Caco-2 (cell line): ENCODE measurements at regions not wholly inside any gene's neighbourhood (a gene's known extent, or its start where the extent isn't known, plus 50 kb on each side); places are given as distances from the start of the nearest gene placed in this dataset.

ENCODE experiments used
- BruUV-seq: library from RNA; stranded (reverse); fragments of 400-500 nt; replicated peaks from 2 replicates; lab custom pipeline; 2021; lab: Mats Ljungman, UMichigan
- CTCF ChIA-PET: fragments of 300-600 bp; sonication (Branson Sonifier 250); formaldehyde crosslinking; loops from one replicate; lab custom pipeline; 2022; ENCODE audit warnings: antibody characterized with exemption; lab: Charles Lee
- POLR2A ChIA-PET: fragments of 300-600 bp; sonication (Branson Sonifier 250); formaldehyde crosslinking; loops from one replicate; lab custom pipeline; 2022; ENCODE audit warnings: antibody characterized with exemption; lab: Charles Lee
- DNase-seq, 2 experiments: peaks; one replicate each; pipeline versions ENCODE4 v3.0.0 to v3.0.0-alpha.2; 2020 to 2022
- H3K27me3 ChIP-seq: replicated peaks from 2 replicates; pipeline ENCODE4 v1.6.0; 2011; ENCODE audit warnings: low read length; ENCODE audit not compliant: control insufficient read depth, insufficient read depth
- H3K36me3 ChIP-seq: 2 replicates; pipeline ENCODE4 v1.5.1; 2011; ENCODE audit warnings: low read length; ENCODE audit not compliant: control insufficient read depth, insufficient read depth
- H3K4me1 ChIP-seq: fragments of 250-450 bp; sonication (Bioruptor Pico); 2 replicates; pipeline ENCODE4 v1.5.1; 2020; ENCODE audit warnings: mild to moderate bottlenecking
- H3K4me3 ChIP-seq: 2 replicates; pipeline ENCODE4 v1.5.1; 2011; ENCODE audit warnings: low read depth, mild to moderate bottlenecking, control low read depth, low read length
- H3K9me3 ChIP-seq: fragments of 250-450 bp; sonication (Bioruptor Pico); 2 replicates; pipeline ENCODE4 v1.5.1; 2020; ENCODE audit warnings: mild to moderate bottlenecking, moderate library complexity
- H3K27ac Mint-ChIP-seq: one replicate; pipeline ENCODE4 v1.8.0; 2022; ENCODE audit warnings: mixed read lengths; ENCODE audit not compliant: unreplicated experiment
- H3K27me3 Mint-ChIP-seq: one replicate; pipeline ENCODE4 v1.8.0; 2022; ENCODE audit warnings: mixed read lengths; ENCODE audit not compliant: insufficient read depth, unreplicated experiment
- H3K36me3 Mint-ChIP-seq: one replicate; pipeline ENCODE4 v1.8.0; 2022; ENCODE audit warnings: mild to moderate bottlenecking, mixed read lengths; ENCODE audit not compliant: insufficient read depth, unreplicated experiment
- H3K4me1 Mint-ChIP-seq: one replicate; pipeline ENCODE4 v1.8.0; 2022; ENCODE audit warnings: low read depth, mixed read lengths; ENCODE audit not compliant: unreplicated experiment
- H3K4me3 Mint-ChIP-seq: one replicate; pipeline ENCODE4 v1.8.0; 2022; ENCODE audit warnings: mild to moderate bottlenecking, moderate library complexity, mixed read lengths; ENCODE audit not compliant: unreplicated experiment
- H3K9me3 Mint-ChIP-seq: one replicate; pipeline ENCODE4 v1.8.0; 2022; ENCODE audit warnings: mixed read lengths; ENCODE audit not compliant: unreplicated experiment
- intact Hi-C: fragments of 100-400 bp; cut with micrococcal nuclease; formaldehyde crosslinking; loops from one replicate; pipeline ENCODE4 v1.10.0; 2022; ENCODE audit not compliant: unreplicated experiment
- TF ChIP-seq, protein P1 (sequence below), 2 experiments: fragments of 200-600 bp in 1 of 2; IDR thresholded peaks; 1 replicate in 1 of 2; 2 replicates in 1 of 2; pipeline versions ENCODE4 v1.5.1 to v1.8.0; 2011 to 2022; ENCODE audit warnings: antibody characterized with exemption in 1 of 2, control low read depth in 1 of 2, inconsistent platforms in 1 of 2, low read depth in 1 of 2, low read length in 1 of 2, mild to moderate bottlenecking in 1 of 2, moderate library complexity in 1 of 2; ENCODE audit not compliant: insufficient read depth in 1 of 2, severe bottlenecking in 1 of 2, unreplicated experiment in 1 of 2

DNA sequence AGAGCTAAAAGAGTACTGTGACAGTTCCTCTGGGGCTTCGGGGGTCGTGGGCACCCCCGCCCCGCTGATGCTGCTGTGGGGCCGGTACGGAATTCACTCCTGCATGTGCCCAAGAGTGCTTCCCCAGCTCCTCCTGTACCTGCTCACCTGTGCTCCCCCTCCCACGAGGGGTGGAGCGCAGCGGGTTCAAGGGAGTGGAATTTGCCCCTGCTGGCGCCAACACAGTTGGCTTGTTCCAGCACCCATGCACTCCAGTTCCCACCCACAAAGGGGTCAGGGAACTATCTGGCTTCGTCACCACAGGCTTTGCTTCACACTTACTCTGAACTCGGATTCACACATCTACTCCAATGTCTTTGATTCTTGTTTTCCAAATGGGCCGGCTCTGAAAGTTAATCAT is 1086.9 kb upstream of the CDH6 start:
- DNase-seq = no peak
- Histone ChIP-seq H3K4me1 (no peaks in the 10 kb centered on the region), H3K4me3 (no peak overlapping the region), H3K9me3 (no peaks in the 10 kb centered on the region), H3K36me3 (no peaks in the 10 kb centered on the region), H3K27me3 (no peaks in the 10 kb centered on the region)
- no peak overlapping the region for H3K27ac Mint-ChIP-seq
- no peak overlapping the region for H3K4me3 Mint-ChIP-seq
- H3K36me3 Mint-ChIP-seq = no peaks in the 10 kb centered on the region
- intact Hi-C loops = no loop called here
- no peaks in the 10 kb centered on the region for H3K9me3 Mint-ChIP-seq
- TF ChIP-seq, protein P1, sequence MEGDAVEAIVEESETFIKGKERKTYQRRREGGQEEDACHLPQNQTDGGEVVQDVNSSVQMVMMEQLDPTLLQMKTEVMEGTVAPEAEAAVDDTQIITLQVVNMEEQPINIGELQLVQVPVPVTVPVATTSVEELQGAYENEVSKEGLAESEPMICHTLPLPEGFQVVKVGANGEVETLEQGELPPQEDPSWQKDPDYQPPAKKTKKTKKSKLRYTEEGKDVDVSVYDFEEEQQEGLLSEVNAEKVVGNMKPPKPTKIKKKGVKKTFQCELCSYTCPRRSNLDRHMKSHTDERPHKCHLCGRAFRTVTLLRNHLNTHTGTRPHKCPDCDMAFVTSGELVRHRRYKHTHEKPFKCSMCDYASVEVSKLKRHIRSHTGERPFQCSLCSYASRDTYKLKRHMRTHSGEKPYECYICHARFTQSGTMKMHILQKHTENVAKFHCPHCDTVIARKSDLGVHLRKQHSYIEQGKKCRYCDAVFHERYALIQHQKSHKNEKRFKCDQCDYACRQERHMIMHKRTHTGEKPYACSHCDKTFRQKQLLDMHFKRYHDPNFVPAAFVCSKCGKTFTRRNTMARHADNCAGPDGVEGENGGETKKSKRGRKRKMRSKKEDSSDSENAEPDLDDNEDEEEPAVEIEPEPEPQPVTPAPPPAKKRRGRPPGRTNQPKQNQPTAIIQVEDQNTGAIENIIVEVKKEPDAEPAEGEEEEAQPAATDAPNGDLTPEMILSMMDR (IDR thresholded peaks at IDR 0.05; ENCODE audit: insufficient read depth in 1 of 2, low read depth in 1 of 2, low read length in 1 of 2, severe bottlenecking in 1 of 2, unreplicated experiment in 1 of 2) = no peak
- CTCF ChIA-PET = no interaction called here
- no TSS peak for BruUV-seq
- no peaks in the 10 kb centered on the region for H3K4me1 Mint-ChIP-seq
- POLR2A ChIA-PET = no interaction called here
- H3K27me3 Mint-ChIP-seq = peaks cover 3% of the 10 kb centered on the region

DNA sequence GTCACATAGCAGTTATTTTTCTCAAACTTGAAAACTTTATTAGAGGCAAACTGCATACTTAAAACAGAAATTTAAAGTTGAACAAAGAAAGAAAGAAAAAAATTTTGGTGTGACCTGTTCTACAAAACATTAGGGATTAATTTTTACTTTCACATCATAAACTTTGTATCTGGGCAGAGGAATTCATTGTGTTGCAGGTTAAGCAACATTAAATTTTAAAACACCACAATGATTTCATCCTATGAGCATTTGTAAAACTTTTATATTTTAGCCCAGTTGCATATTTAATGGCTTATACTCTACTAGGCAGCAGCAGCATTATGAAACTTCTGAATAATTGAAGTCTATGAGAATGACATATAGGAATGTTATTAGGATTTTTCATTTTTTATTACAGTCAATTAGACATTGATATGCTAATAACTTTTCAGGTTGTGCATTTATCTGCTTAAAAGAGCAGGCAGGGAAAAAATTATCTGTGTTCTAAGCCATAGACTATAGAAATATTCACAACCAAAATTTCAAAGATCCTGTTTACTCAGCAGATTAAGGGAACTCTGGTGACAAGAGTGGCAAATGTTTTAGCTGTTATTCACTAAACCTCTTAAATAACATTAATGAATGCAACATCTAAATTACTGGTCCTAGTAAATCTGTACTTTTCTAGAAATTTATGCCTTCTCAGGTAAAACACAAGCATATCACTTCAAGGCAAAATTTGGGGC is 1088.5 kb upstream of the CDH6 start:
- H3K4me3 ChIP-seq = no peak overlapping the region
- H3K4me1 Mint-ChIP-seq = no peaks in the 10 kb centered on the region
- no peaks in the 10 kb centered on the region for H3K9me3 Mint-ChIP-seq
- CTCF ChIA-PET = no interaction called here
- no peaks in the 10 kb centered on the region for H3K27me3 ChIP-seq
- no TSS peak for BruUV-seq
- H3K4me1 ChIP-seq = no peaks in the 10 kb centered on the region
- H3K9me3 ChIP-seq = no peaks in the 10 kb centered on the region
- H3K27me3 Mint-ChIP-seq = peaks cover 3% of the 10 kb centered on the region
- no peaks in the 10 kb centered on the region for H3K36me3 ChIP-seq
- TF ChIP-seq, protein P1 (IDR thresholded peaks at IDR 0.05; ENCODE audit: insufficient read depth in 1 of 2, low read depth in 1 of 2, low read length in 1 of 2, severe bottlenecking in 1 of 2, unreplicated experiment in 1 of 2) = no peak
- POLR2A ChIA-PET = no interaction called here
- intact Hi-C loops = no loop called here
- H3K27ac Mint-ChIP-seq = no peak overlapping the region
- no peaks in the 10 kb centered on the region for H3K36me3 Mint-ChIP-seq
- no peak overlapping the region for H3K4me3 Mint-ChIP-seq
- no peak for DNase-seq

- Histone ChIP-seq H3K9me3 (no peaks in the 10 kb centered on the region), H3K4me1 (no peaks in the 10 kb centered on the region), H3K27me3 (no peaks in the 10 kb centered on the region), H3K36me3 (no peaks in the 10 kb centered on the region), H3K4me3 (no peak overlapping the region)
- no peaks in the 10 kb centered on the region for H3K4me1 Mint-ChIP-seq
- no peak overlapping the region for H3K27ac Mint-ChIP-seq
- peaks cover 3% of the 10 kb centered on the region for H3K27me3 Mint-ChIP-seq
- intact Hi-C loops = no loop called here
- ChIA-PET POLR2A (no interaction called here), CTCF (no interaction called here)
- TF ChIP-seq, protein P1 (IDR thresholded peaks at IDR 0.05; ENCODE audit: insufficient read depth in 1 of 2, low read depth in 1 of 2, low read length in 1 of 2, severe bottlenecking in 1 of 2, unreplicated experiment in 1 of 2) = no peak
- H3K4me3 Mint-ChIP-seq = no peak overlapping the region
- H3K36me3 Mint-ChIP-seq = no peaks in the 10 kb centered on the region
- no TSS peak for BruUV-seq
- DNase-seq = no peak
- no peaks in the 10 kb centered on the region for H3K9me3 Mint-ChIP-seq
Measured at GRCh38 chr5:30103452-30104202, 1089.9 kb upstream of the CDH6 start.
